IMR-90 (cell line): ENCODE measurements at regions not wholly inside any gene's neighbourhood (a gene's known extent, or its start where the extent isn't known, plus 50 kb on each side); places are given as distances from the start of the nearest gene placed in this dataset.

ENCODE experiments used
- ATAC-seq: fragments of 200-7000 bp; cut with Tn5 transposase; 2 replicates; pipeline ENCODE4 v1.9.1; 2020; ENCODE audit warnings: low read depth, mild to moderate bottlenecking, moderate library complexity
- BruUV-seq: library from RNA; stranded (reverse); fragments of 400-500 nt; replicated peaks from 2 replicates; lab custom pipeline; 2021; lab: Mats Ljungman, UMichigan
- CTCF ChIA-PET: fragments of 300-600 bp; formaldehyde crosslinking; extraction: SDS; loops from one replicate; lab custom pipeline; 2021; ENCODE audit warnings: antibody characterized with exemption; lab: Yijun Ruan, JAX
- POLR2A ChIA-PET: fragments of 300-600 bp; sonication (Branson Sonifier 250); formaldehyde crosslinking; loops from one replicate; lab custom pipeline; 2022; ENCODE audit warnings: antibody characterized with exemption; ENCODE audit not compliant: unreplicated experiment; lab: Charles Lee
- DNase-seq: peaks from one replicate; pipeline ENCODE4 v3.0.0; 2013
- H2AFZ ChIP-seq: replicated peaks from 2 replicates; pipeline ENCODE3; 2013; ENCODE audit warnings: low read length, mild to moderate bottlenecking; ENCODE audit not compliant: poor library complexity
- H2AK5ac ChIP-seq: 2 replicates; pipeline ENCODE4 v1.6.1; 2013; ENCODE audit warnings: low read depth, low read length, inconsistent platforms
- H2AK9ac ChIP-seq: replicated peaks from 2 replicates; pipeline ENCODE3; 2013; ENCODE audit warnings: mild to moderate bottlenecking, low read depth, low read length, moderate library complexity; ENCODE audit not compliant: poor library complexity
- H2BK120ac ChIP-seq: 2 replicates; pipeline ENCODE4 v1.6.1; 2013; ENCODE audit warnings: low read depth, low read length, inconsistent platforms
- H2BK15ac ChIP-seq: 3 replicates; pipeline ENCODE4 v1.6.1; 2013; ENCODE audit warnings: low read depth, low read length, inconsistent platforms
- H2BK20ac ChIP-seq: 2 replicates; pipeline ENCODE4 v1.6.1; 2013; ENCODE audit warnings: low read depth, mild to moderate bottlenecking, inconsistent platforms, low read length, moderate library complexity
- H2BK5ac ChIP-seq: 2 replicates; pipeline ENCODE4 v1.6.1; 2013; ENCODE audit warnings: mild to moderate bottlenecking, low read depth, low read length, inconsistent platforms; ENCODE audit not compliant: poor library complexity, severe bottlenecking
- H3K14ac ChIP-seq: replicated peaks from 2 replicates; pipeline ENCODE4 v1.6.1; 2013; ENCODE audit warnings: low read depth, low read length, inconsistent platforms
- H3K18ac ChIP-seq: 2 replicates; pipeline ENCODE4 v1.6.1; 2013; ENCODE audit warnings: low read depth, low read length, control low read depth
- H3K23ac ChIP-seq: 2 replicates; pipeline ENCODE4 v1.6.1; 2013; ENCODE audit warnings: low read depth, low read length, inconsistent platforms
- H3K27ac ChIP-seq: 2 replicates; pipeline ENCODE4 v1.5.1; 2013; ENCODE audit warnings: mild to moderate bottlenecking, control low read depth, low read length; ENCODE audit not compliant: insufficient read depth
- H3K27me3 ChIP-seq: 2 replicates; pipeline ENCODE4 v1.6.1; 2013; ENCODE audit warnings: low read length; ENCODE audit not compliant: control insufficient read depth, insufficient read depth
- H3K36me3 ChIP-seq: 2 replicates; pipeline ENCODE4 v1.6.1; 2013; ENCODE audit warnings: low read length, mixed read lengths; ENCODE audit not compliant: control insufficient read depth, insufficient read depth
- H3K4ac ChIP-seq: 2 replicates; pipeline ENCODE4 v1.6.1; 2013; ENCODE audit warnings: low read depth, low read length, inconsistent platforms
- H3K4me1 ChIP-seq: 2 replicates; pipeline ENCODE4 v1.6.1; 2013; ENCODE audit warnings: low read length, mixed read lengths; ENCODE audit not compliant: control insufficient read depth, insufficient read depth
- H3K4me2 ChIP-seq: 2 replicates; pipeline ENCODE4 v1.6.1; 2013; ENCODE audit warnings: low read depth, mild to moderate bottlenecking, control low read depth, low read length, moderate library complexity
- H3K4me3 ChIP-seq: 2 replicates; pipeline ENCODE4 v1.5.1; 2013; ENCODE audit warnings: low read depth, mild to moderate bottlenecking, control low read depth, low read length, moderate library complexity; ENCODE audit not compliant: insufficient read depth
- H3K56ac ChIP-seq: 2 replicates; pipeline ENCODE4 v1.6.1; 2013; ENCODE audit warnings: low read length, inconsistent platforms; ENCODE audit not compliant: insufficient read depth; ENCODE audit errors: extremely low read depth
- H3K79me1 ChIP-seq, 2 experiments: 2 replicates each; pipeline ENCODE4 v1.6.1; 2013; ENCODE audit warnings: low read length in 2 of 2, inconsistent platforms in 1 of 2, low read depth in 1 of 2
- H3K9ac ChIP-seq: 2 replicates; pipeline ENCODE4 v1.6.1; 2013; ENCODE audit warnings: low read depth, low read length, control low read depth
- H3K9me1 ChIP-seq: 2 replicates; pipeline ENCODE4 v1.6.1; 2013; ENCODE audit warnings: low read length, inconsistent platforms; ENCODE audit not compliant: insufficient read depth
- H3K9me3 ChIP-seq: 2 replicates; pipeline ENCODE4 v1.6.1; 2013; ENCODE audit warnings: low read length; ENCODE audit not compliant: control insufficient read depth, insufficient read depth
- H4K20me1 ChIP-seq: 2 replicates; pipeline ENCODE4 v1.6.1; 2013; ENCODE audit warnings: low read length, inconsistent platforms; ENCODE audit not compliant: insufficient read depth
- H4K5ac ChIP-seq: 2 replicates; pipeline ENCODE4 v1.6.1; 2013; ENCODE audit warnings: mild to moderate bottlenecking, low read depth, low read length, control low read depth
- H4K8ac ChIP-seq, 2 experiments: 2 replicates each; pipeline ENCODE4 v1.6.1; 2013; ENCODE audit warnings: low read depth in 2 of 2, low read length in 2 of 2, control low read depth in 1 of 2, inconsistent platforms in 1 of 2
- H4K91ac ChIP-seq: 2 replicates; pipeline ENCODE4 v1.6.1; 2013; ENCODE audit warnings: low read depth, low read length, inconsistent platforms; ENCODE audit not compliant: insufficient read depth
- BHLHE40 ChIP-seq: fragments of 150-350 bp; IDR thresholded peaks from 2 replicates; pipeline ENCODE4 v1.6.1; 2016; ENCODE audit warnings: mild to moderate bottlenecking, low read depth, low read length
- CEBPB ChIP-seq: IDR thresholded peaks from 2 replicates; pipeline ENCODE4 v1.6.1; 2012; ENCODE audit warnings: low read depth, low read length, improper control_type of control experiment
- MAFK ChIP-seq: IDR thresholded peaks from 2 replicates; pipeline ENCODE4 v1.6.1; 2012; ENCODE audit warnings: low read depth, low read length, improper control_type of control experiment
- MAZ ChIP-seq: IDR thresholded peaks from 2 replicates; pipeline ENCODE4 v1.6.1; 2012; ENCODE audit warnings: low read depth, mild to moderate bottlenecking, low read length, improper control_type of control experiment, moderate library complexity, borderline replicate concordance
- WGBS, 2 experiments: methylation state at CpG; one replicate each; pipeline versions ENCODE4 v1.1.5 to v1.1.7; 2013; ENCODE audit warnings: missing lambda C conversion rate in 2 of 2; ENCODE audit not compliant: insufficient read length in 1 of 2; ENCODE audit errors: extremely low coverage in 2 of 2; 5-methylcytosine and 5-hydroxymethylcytosine counted together
- dilution Hi-C: fragments of 300-500 bp; cut with HindIII; formaldehyde crosslinking; loops from one replicate; pipeline ENCODE4 v1.14.3; 2018; ENCODE audit warnings: low sequenced_read_pairs; ENCODE audit not compliant: unreplicated experiment
- in situ Hi-C: fragments of 300-500 bp; cut with MboI; formaldehyde crosslinking; loops from 3 replicates; pipeline ENCODE4 v1.14.3; 2019; ENCODE audit warnings: low sequenced_read_pairs, inconsistent platforms, mixed read lengths
- intact Hi-C: fragments of 100-400 bp; cut with micrococcal nuclease; formaldehyde crosslinking; loops from 2 replicates; pipeline ENCODE4 v1.10.0; 2022

GRCh38 chr3:192038726-192039125, 577.8 kb downstream of the PYDC2 start:
- BruUV-seq, result no TSS peak
- no peaks in the 10 kb centered on the region for H3K4me1 ChIP-seq
- no peak for DNase-seq

More at GRCh38 chr3:192038726-192039125, 577.8 kb downstream of the PYDC2 start:
- H2AK9ac ChIP-seq, result no peak overlapping the region
- H2BK15ac ChIP-seq, result no peak overlapping the region
- H2AK5ac ChIP-seq, result no peak overlapping the region
- ChIA-PET POLR2A (no interaction called here), CTCF (no interaction called here)
- H3K36me3 ChIP-seq, result no peaks in the 10 kb centered on the region
- no peak overlapping the region for H3K4ac ChIP-seq
- no peak overlapping the region for H3K4me3 ChIP-seq
- H3K27me3 ChIP-seq, result no peaks in the 10 kb centered on the region
- TF ChIP-seq MAZ (no peak), MAFK (0 out of 2 replicates have a peak, but pooled peaks have one; percentile 25), CEBPB (no peak), BHLHE40 (no peak)
- no peak overlapping the region for H3K4me2 ChIP-seq
- no peak overlapping the region for H3K9ac ChIP-seq
- H3K14ac ChIP-seq, result no peak overlapping the region
- dilution Hi-C loops (no loop called here), in situ Hi-C loops (no loop called here), intact Hi-C loops (no loop called here)
- H2AFZ ChIP-seq, result no peak overlapping the region
- H4K5ac ChIP-seq, result no peak overlapping the region
- no peak overlapping the region for H4K91ac ChIP-seq
- no peaks in the 10 kb centered on the region for H4K20me1 ChIP-seq
- WGBS, 2 experiments, result no CpG with 5 or more reads among the region's 3 CpGs
- no peaks in the 10 kb centered on the region for H3K79me1 ChIP-seq
- H2BK20ac ChIP-seq, result no peak overlapping the region
- H2BK120ac ChIP-seq, result no peak overlapping the region
- H3K9me3 ChIP-seq, result peaks cover 5% of the 10 kb centered on the region; the same call in 1 of the 2 replicates
- no peaks in the 10 kb centered on the region for H3K9me1 ChIP-seq
- H3K56ac ChIP-seq, result no peak overlapping the region
- no peak overlapping the region for H3K18ac ChIP-seq
- H3K27ac ChIP-seq, result no peak overlapping the region
- H3K23ac ChIP-seq, result no peak overlapping the region
- no peak overlapping the region for H4K8ac ChIP-seq
- no peak overlapping the region for H2BK5ac ChIP-seq
- no peak for ATAC-seq
